ENCODE measurements at regions not wholly inside any gene's neighbourhood (a gene's known extent, or its start where the extent isn't known, plus 50 kb on each side); places are given as distances from the start of the nearest gene placed in this dataset.

GRCh38 chr4:23504083-23504482 lies 385.8 kb downstream of the PPARGC1A start:
- H3K36me3 ChIP-seq (ENCODE audit: low read length) = no peaks in the 10 kb centered on the region
- no peaks in the 10 kb centered on the region for H3K27me3 ChIP-seq (ENCODE audit: low read length)
- no peaks in the 10 kb centered on the region for H4K20me1 ChIP-seq (ENCODE audit: low read depth, low read length)
- no peak overlapping the region for H3K4me2 ChIP-seq (ENCODE audit: low read depth, low read length, poor library complexity, severe bottlenecking)
- no peak overlapping the region for H2AFZ ChIP-seq (ENCODE audit: low read depth, low read length, severe bottlenecking)
- no peaks in the 10 kb centered on the region for H3K79me2 ChIP-seq (ENCODE audit: insufficient read depth, low read length)
- no peak overlapping the region for H3K27ac ChIP-seq (ENCODE audit: low read depth, low read length)
- no peaks in the 10 kb centered on the region for H3K9me3 ChIP-seq (ENCODE audit: insufficient read depth, low read length)
- no peaks in the 10 kb centered on the region for H3K9me2 ChIP-seq (replicated peaks; ENCODE audit: insufficient read depth, low read length)
- no peaks in the 10 kb centered on the region for H3F3A ChIP-seq (ENCODE audit: insufficient read depth)
- H3K9ac ChIP-seq (ENCODE audit: low read length) = no peak overlapping the region
- no peak overlapping the region for H3K4me3 ChIP-seq (ENCODE audit: insufficient read depth, low read length, poor library complexity, severe bottlenecking)
- TF ChIP-seq CTCF (IDR thresholded peaks at IDR 0.05; ENCODE audit: insufficient read depth, low read length, poor library complexity, severe bottlenecking) = no peak
- no peak for TF ChIP-seq EZH2phosphoT487 (conservative IDR thresholded peaks at IDR 0.05; ENCODE audit: low read length)

- H2AFZ ChIP-seq (ENCODE audit: low read depth, low read length, severe bottlenecking) = no peak overlapping the region
- H3K27ac ChIP-seq (ENCODE audit: low read depth, low read length) = no peak overlapping the region
- no peaks in the 10 kb centered on the region for H3K9me2 ChIP-seq (replicated peaks; ENCODE audit: insufficient read depth, low read length)
- no peaks in the 10 kb centered on the region for H3K9me3 ChIP-seq (ENCODE audit: insufficient read depth, low read length)
- no peak overlapping the region for H3K4me2 ChIP-seq (ENCODE audit: low read depth, low read length, poor library complexity, severe bottlenecking)
- H3K36me3 ChIP-seq (ENCODE audit: low read length) = no peaks in the 10 kb centered on the region
- no peaks in the 10 kb centered on the region for H4K20me1 ChIP-seq (ENCODE audit: low read depth, low read length)
- no peak for TF ChIP-seq EZH2phosphoT487 (conservative IDR thresholded peaks at IDR 0.05; ENCODE audit: low read length)
- TF ChIP-seq CTCF (IDR thresholded peaks at IDR 0.05; ENCODE audit: insufficient read depth, low read length, poor library complexity, severe bottlenecking) = no peak
- H3K4me3 ChIP-seq (ENCODE audit: insufficient read depth, low read length, poor library complexity, severe bottlenecking) = no peak overlapping the region
- no peaks in the 10 kb centered on the region for H3K79me2 ChIP-seq (ENCODE audit: insufficient read depth, low read length)
- H3F3A ChIP-seq (ENCODE audit: insufficient read depth) = no peaks in the 10 kb centered on the region
- H3K9ac ChIP-seq (ENCODE audit: low read length) = no peak overlapping the region
- H3K27me3 ChIP-seq (ENCODE audit: low read length) = no peaks in the 10 kb centered on the region
Observed at GRCh38 chr4:23500894-23501449, 388.9 kb downstream of the PPARGC1A start.

- Histone ChIP-seq H3K9me2 (replicated peaks; ENCODE audit: insufficient read depth, low read length) (no peaks in the 10 kb centered on the region), H3K4me3 (ENCODE audit: insufficient read depth, low read length, poor library complexity, severe bottlenecking) (no peak overlapping the region), H3K9ac (ENCODE audit: low read length) (no peak overlapping the region), H3F3A (ENCODE audit: insufficient read depth) (no peaks in the 10 kb centered on the region), H3K9me3 (ENCODE audit: insufficient read depth, low read length) (no peaks in the 10 kb centered on the region), H3K27ac (ENCODE audit: low read depth, low read length) (no peak overlapping the region), H3K36me3 (ENCODE audit: low read length) (no peaks in the 10 kb centered on the region), H4K20me1 (ENCODE audit: low read depth, low read length) (no peaks in the 10 kb centered on the region), H3K79me2 (ENCODE audit: insufficient read depth, low read length) (no peaks in the 10 kb centered on the region), H2AFZ (ENCODE audit: low read depth, low read length, severe bottlenecking) (no peak overlapping the region), H3K4me2 (ENCODE audit: low read depth, low read length, poor library complexity, severe bottlenecking) (no peak overlapping the region), H3K27me3 (ENCODE audit: low read length) (no peaks in the 10 kb centered on the region)
- TF ChIP-seq EZH2phosphoT487 (conservative IDR thresholded peaks at IDR 0.05; ENCODE audit: low read length) (no peak), CTCF (IDR thresholded peaks at IDR 0.05; ENCODE audit: insufficient read depth, low read length, poor library complexity, severe bottlenecking) (no peak)
Observed at GRCh38 chr4:23485801-23486200, 404.0 kb downstream of the PPARGC1A start.

All from SU-DHL-6 (cell line).